IMR-90 (cell line): ENCODE measurements at regions not wholly inside any gene's neighbourhood (a gene's known extent, or its start where the extent isn't known, plus 50 kb on each side); places are given as distances from the start of the nearest gene placed in this dataset.

Experiments
- ATAC-seq: fragments of 200-7000 bp; cut with Tn5 transposase; 2 replicates; pipeline ENCODE4 v1.9.1; 2020; ENCODE audit warnings: low read depth, mild to moderate bottlenecking, moderate library complexity
- BruUV-seq: library from RNA; stranded (reverse); fragments of 400-500 nt; replicated peaks from 2 replicates; lab custom pipeline; 2021; lab: Mats Ljungman, UMichigan
- CTCF ChIA-PET: fragments of 300-600 bp; formaldehyde crosslinking; extraction: SDS; loops from one replicate; lab custom pipeline; 2021; ENCODE audit warnings: antibody characterized with exemption; lab: Yijun Ruan, JAX
- POLR2A ChIA-PET: fragments of 300-600 bp; sonication (Branson Sonifier 250); formaldehyde crosslinking; loops from one replicate; lab custom pipeline; 2022; ENCODE audit warnings: antibody characterized with exemption; ENCODE audit not compliant: unreplicated experiment; lab: Charles Lee
- DNase-seq: peaks from one replicate; pipeline ENCODE4 v3.0.0; 2013
- H2AFZ ChIP-seq: replicated peaks from 2 replicates; pipeline ENCODE3; 2013; ENCODE audit warnings: low read length, mild to moderate bottlenecking; ENCODE audit not compliant: poor library complexity
- H2AK5ac ChIP-seq: 2 replicates; pipeline ENCODE4 v1.6.1; 2013; ENCODE audit warnings: low read depth, low read length, inconsistent platforms
- H2AK9ac ChIP-seq: replicated peaks from 2 replicates; pipeline ENCODE3; 2013; ENCODE audit warnings: mild to moderate bottlenecking, low read depth, low read length, moderate library complexity; ENCODE audit not compliant: poor library complexity
- H2BK120ac ChIP-seq: 2 replicates; pipeline ENCODE4 v1.6.1; 2013; ENCODE audit warnings: low read depth, low read length, inconsistent platforms
- H2BK15ac ChIP-seq: 3 replicates; pipeline ENCODE4 v1.6.1; 2013; ENCODE audit warnings: low read depth, low read length, inconsistent platforms
- H2BK20ac ChIP-seq: 2 replicates; pipeline ENCODE4 v1.6.1; 2013; ENCODE audit warnings: low read depth, mild to moderate bottlenecking, inconsistent platforms, low read length, moderate library complexity
- H2BK5ac ChIP-seq: 2 replicates; pipeline ENCODE4 v1.6.1; 2013; ENCODE audit warnings: mild to moderate bottlenecking, low read depth, low read length, inconsistent platforms; ENCODE audit not compliant: poor library complexity, severe bottlenecking
- H3K14ac ChIP-seq: replicated peaks from 2 replicates; pipeline ENCODE4 v1.6.1; 2013; ENCODE audit warnings: low read depth, low read length, inconsistent platforms
- H3K18ac ChIP-seq: 2 replicates; pipeline ENCODE4 v1.6.1; 2013; ENCODE audit warnings: low read depth, low read length, control low read depth
- H3K23ac ChIP-seq: 2 replicates; pipeline ENCODE4 v1.6.1; 2013; ENCODE audit warnings: low read depth, low read length, inconsistent platforms
- H3K27ac ChIP-seq: 2 replicates; pipeline ENCODE4 v1.5.1; 2013; ENCODE audit warnings: mild to moderate bottlenecking, control low read depth, low read length; ENCODE audit not compliant: insufficient read depth
- H3K27me3 ChIP-seq: 2 replicates; pipeline ENCODE4 v1.6.1; 2013; ENCODE audit warnings: low read length; ENCODE audit not compliant: control insufficient read depth, insufficient read depth
- H3K36me3 ChIP-seq: 2 replicates; pipeline ENCODE4 v1.6.1; 2013; ENCODE audit warnings: low read length, mixed read lengths; ENCODE audit not compliant: control insufficient read depth, insufficient read depth
- H3K4ac ChIP-seq: 2 replicates; pipeline ENCODE4 v1.6.1; 2013; ENCODE audit warnings: low read depth, low read length, inconsistent platforms
- H3K4me1 ChIP-seq: 2 replicates; pipeline ENCODE4 v1.6.1; 2013; ENCODE audit warnings: low read length, mixed read lengths; ENCODE audit not compliant: control insufficient read depth, insufficient read depth
- H3K4me2 ChIP-seq: 2 replicates; pipeline ENCODE4 v1.6.1; 2013; ENCODE audit warnings: low read depth, mild to moderate bottlenecking, control low read depth, low read length, moderate library complexity
- H3K4me3 ChIP-seq: 2 replicates; pipeline ENCODE4 v1.5.1; 2013; ENCODE audit warnings: low read depth, mild to moderate bottlenecking, control low read depth, low read length, moderate library complexity; ENCODE audit not compliant: insufficient read depth
- H3K56ac ChIP-seq: 2 replicates; pipeline ENCODE4 v1.6.1; 2013; ENCODE audit warnings: low read length, inconsistent platforms; ENCODE audit not compliant: insufficient read depth; ENCODE audit errors: extremely low read depth
- H3K79me1 ChIP-seq, 2 experiments: 2 replicates each; pipeline ENCODE4 v1.6.1; 2013; ENCODE audit warnings: low read length in 2 of 2, inconsistent platforms in 1 of 2, low read depth in 1 of 2
- H3K9ac ChIP-seq: 2 replicates; pipeline ENCODE4 v1.6.1; 2013; ENCODE audit warnings: low read depth, low read length, control low read depth
- H3K9me1 ChIP-seq: 2 replicates; pipeline ENCODE4 v1.6.1; 2013; ENCODE audit warnings: low read length, inconsistent platforms; ENCODE audit not compliant: insufficient read depth
- H3K9me3 ChIP-seq: 2 replicates; pipeline ENCODE4 v1.6.1; 2013; ENCODE audit warnings: low read length; ENCODE audit not compliant: control insufficient read depth, insufficient read depth
- H4K20me1 ChIP-seq: 2 replicates; pipeline ENCODE4 v1.6.1; 2013; ENCODE audit warnings: low read length, inconsistent platforms; ENCODE audit not compliant: insufficient read depth
- H4K5ac ChIP-seq: 2 replicates; pipeline ENCODE4 v1.6.1; 2013; ENCODE audit warnings: mild to moderate bottlenecking, low read depth, low read length, control low read depth
- H4K8ac ChIP-seq, 2 experiments: 2 replicates each; pipeline ENCODE4 v1.6.1; 2013; ENCODE audit warnings: low read depth in 2 of 2, low read length in 2 of 2, control low read depth in 1 of 2, inconsistent platforms in 1 of 2
- H4K91ac ChIP-seq: 2 replicates; pipeline ENCODE4 v1.6.1; 2013; ENCODE audit warnings: low read depth, low read length, inconsistent platforms; ENCODE audit not compliant: insufficient read depth
- CEBPB ChIP-seq: IDR thresholded peaks from 2 replicates; pipeline ENCODE4 v1.6.1; 2012; ENCODE audit warnings: low read depth, low read length, improper control_type of control experiment
- CTCF ChIP-seq: conservative IDR thresholded peaks from 2 replicates; pipeline ENCODE4 v1.5.1; 2012; ENCODE audit warnings: mild to moderate bottlenecking, low read depth, low read length, improper control_type of control experiment
- ELK1 ChIP-seq: fragments of 150-350 bp; IDR thresholded peaks from 2 replicates; pipeline ENCODE4 v1.6.1; 2016; ENCODE audit warnings: low read depth, mild to moderate bottlenecking, low read length, moderate library complexity, borderline replicate concordance
- MAFK ChIP-seq: IDR thresholded peaks from 2 replicates; pipeline ENCODE4 v1.6.1; 2012; ENCODE audit warnings: low read depth, low read length, improper control_type of control experiment
- MAZ ChIP-seq: IDR thresholded peaks from 2 replicates; pipeline ENCODE4 v1.6.1; 2012; ENCODE audit warnings: low read depth, mild to moderate bottlenecking, low read length, improper control_type of control experiment, moderate library complexity, borderline replicate concordance
- MXI1 ChIP-seq: IDR thresholded peaks from 2 replicates; pipeline ENCODE4 v1.6.1; 2012; ENCODE audit warnings: low read depth, mild to moderate bottlenecking, low read length, moderate library complexity, borderline replicate concordance
- NFE2L2 ChIP-seq: fragments of 150-350 bp; IDR thresholded peaks from 2 replicates; pipeline ENCODE4 v1.6.1; 2016; ENCODE audit warnings: low read depth, mild to moderate bottlenecking, low read length
- RAD21 ChIP-seq: IDR thresholded peaks from 2 replicates; pipeline ENCODE4 v1.6.1; 2012; ENCODE audit warnings: low read length, improper control_type of control experiment
- RCOR1 ChIP-seq: IDR thresholded peaks from 2 replicates; pipeline ENCODE4 v1.6.1; 2012; ENCODE audit warnings: mild to moderate bottlenecking, low read length, improper control_type of control experiment; ENCODE audit not compliant: insufficient replicate concordance
- RFX5 ChIP-seq: IDR thresholded peaks from 2 replicates; pipeline ENCODE4 v1.8.0; 2012; ENCODE audit warnings: low read depth, mild to moderate bottlenecking, low read length, moderate library complexity
- SMC3 ChIP-seq: fragments of 150-350 bp; IDR thresholded peaks from 2 replicates; pipeline ENCODE4 v1.6.1; 2016; ENCODE audit warnings: low read depth, mild to moderate bottlenecking, antibody characterized with exemption, low read length, moderate library complexity
- USF2 ChIP-seq: fragments of 150-350 bp; IDR thresholded peaks from 2 replicates; pipeline ENCODE4 v1.6.1; 2017; ENCODE audit warnings: mild to moderate bottlenecking, antibody characterized with exemption, low read length, low read depth
- WGBS, 2 experiments: methylation state at CpG; one replicate each; pipeline versions ENCODE4 v1.1.5 to v1.1.7; 2013; ENCODE audit warnings: missing lambda C conversion rate in 2 of 2; ENCODE audit not compliant: insufficient read length in 1 of 2; ENCODE audit errors: extremely low coverage in 2 of 2; 5-methylcytosine and 5-hydroxymethylcytosine counted together
- dilution Hi-C: fragments of 300-500 bp; cut with HindIII; formaldehyde crosslinking; loops from one replicate; pipeline ENCODE4 v1.14.3; 2018; ENCODE audit warnings: low sequenced_read_pairs; ENCODE audit not compliant: unreplicated experiment
- in situ Hi-C: fragments of 300-500 bp; cut with MboI; formaldehyde crosslinking; loops from 3 replicates; pipeline ENCODE4 v1.14.3; 2019; ENCODE audit warnings: low sequenced_read_pairs, inconsistent platforms, mixed read lengths
- intact Hi-C: fragments of 100-400 bp; cut with micrococcal nuclease; formaldehyde crosslinking; loops from 2 replicates; pipeline ENCODE4 v1.10.0; 2022

- Histone ChIP-seq H2AFZ (no peak overlapping the region), H3K4me2 (no peak overlapping the region), H3K79me1 (no peaks in the 10 kb centered on the region), H4K91ac (no peak overlapping the region), H3K4ac (no peak overlapping the region), H3K36me3 (no peaks in the 10 kb centered on the region), H4K8ac (no peak overlapping the region), H3K9me1 (no peaks in the 10 kb centered on the region), H3K4me3 (no peak overlapping the region), H3K4me1 (no peaks in the 10 kb centered on the region), H3K27ac (no peak overlapping the region), H2BK5ac (no peak overlapping the region), H2BK20ac (no peak overlapping the region), H3K9ac (no peak overlapping the region), H2AK5ac (no peak overlapping the region), H4K5ac (no peak overlapping the region), H3K27me3 (peaks cover 1% of the 10 kb centered on the region; the same call in 1 of the 2 replicates), H2BK120ac (no peak overlapping the region), H3K56ac (no peak overlapping the region), H3K9me3 (no peaks in the 10 kb centered on the region), H2BK15ac (no peak overlapping the region), H3K18ac (no peak overlapping the region), H3K23ac (no peak overlapping the region), H3K14ac (no peak overlapping the region), H2AK9ac (peak overlapping the region; percentile 42), H4K20me1 (no peaks in the 10 kb centered on the region)
- CTCF ChIA-PET: no interaction called here
- in situ Hi-C loops: no loop called here
- no peak for ATAC-seq
- no TSS peak for BruUV-seq
- intact Hi-C loops: no loop called here
- POLR2A ChIA-PET: no interaction called here
- no peak for TF ChIP-seq NFE2L2
- TF ChIP-seq CTCF: no peak
- no peak for TF ChIP-seq USF2
- TF ChIP-seq MXI1: no peak
- TF ChIP-seq RCOR1: no peak
- TF ChIP-seq RAD21: no peak
- TF ChIP-seq MAZ: no peak
- TF ChIP-seq CEBPB: no peak
- TF ChIP-seq ELK1: no peak
- TF ChIP-seq MAFK: no peak
- no peak for TF ChIP-seq RFX5
- no peak for TF ChIP-seq SMC3
- 100% methylated on average over 1 of the region's 9 CpGs; no CpG with 5 or more reads in 1 of the 2 experiments for WGBS, 2 experiments
- DNase-seq: no peak
- dilution Hi-C loops: no loop called here
Measured at GRCh38 chr2:9720352-9721093, 89.7 kb upstream of the YWHAQ start.
